ENCODE measurements at regions not wholly inside any gene's neighbourhood (a gene's known extent, or its start where the extent isn't known, plus 50 kb on each side); places are given as distances from the start of the nearest gene placed in this dataset.
"Not testable (repeated sequence)": the region's sequence is repeated elsewhere in the genome, so short reads cannot be mapped to it uniquely, and the experiment has no call there.

- not testable (repeated sequence) for H3K36me3 Mint-ChIP-seq (ENCODE audit: low read depth); H3K27ac Mint-ChIP-seq; H3K27me3 Mint-ChIP-seq; H3K4me1 Mint-ChIP-seq; ATAC-seq (replicated peaks); H3K4me3 Mint-ChIP-seq; H3K9me3 Mint-ChIP-seq
Measured at GRCh38 chr16:21370791-21371190, 92.7 kb upstream of the CRYM start.

- H3K27ac Mint-ChIP-seq; H3K4me1 Mint-ChIP-seq; H3K27me3 Mint-ChIP-seq; ATAC-seq (replicated peaks); H3K9me3 Mint-ChIP-seq; H3K36me3 Mint-ChIP-seq (ENCODE audit: low read depth); H3K4me3 Mint-ChIP-seq: not testable (repeated sequence)
Measured at GRCh38 chr16:21368973-21369942, 91.2 kb upstream of the CRYM start.

DNA sequence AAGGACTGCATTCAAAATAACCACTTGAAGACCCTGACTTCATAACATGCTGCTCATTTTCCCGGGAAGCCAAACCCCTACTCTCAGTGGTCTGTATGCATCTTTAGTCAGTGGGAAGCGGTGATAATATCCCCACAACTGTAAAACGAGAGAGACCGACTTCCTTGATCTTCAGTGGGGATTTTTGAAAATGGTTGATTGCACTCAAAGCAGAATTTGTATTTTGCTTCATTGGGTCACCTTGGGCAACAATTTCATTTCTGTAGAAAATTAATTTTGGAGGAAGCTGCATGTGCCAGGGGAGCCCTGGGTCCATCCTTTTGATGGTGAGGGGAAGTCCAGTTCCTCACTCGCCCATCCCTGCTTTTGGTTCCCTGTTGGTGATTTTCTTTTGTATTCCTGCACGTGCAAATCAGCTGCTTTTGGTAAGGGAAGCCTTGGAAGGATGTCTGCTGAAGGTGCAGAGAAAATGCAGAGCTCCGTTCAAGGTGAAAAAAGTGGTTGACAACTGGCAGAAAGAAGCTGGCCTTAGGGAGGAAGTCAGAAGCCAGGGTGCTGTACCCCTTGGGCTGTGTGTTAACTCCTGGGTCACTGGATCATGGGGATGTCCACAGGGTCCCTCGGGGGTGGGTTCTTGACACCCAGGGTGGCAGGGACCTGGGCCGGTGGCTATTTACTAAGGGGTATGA is 89.8 kb upstream of the CRYM start:
- H3K27ac Mint-ChIP-seq; H3K4me1 Mint-ChIP-seq; H3K27me3 Mint-ChIP-seq; H3K9me3 Mint-ChIP-seq; H3K4me3 Mint-ChIP-seq; ATAC-seq (replicated peaks); H3K36me3 Mint-ChIP-seq (ENCODE audit: low read depth): not testable (repeated sequence)

DNA sequence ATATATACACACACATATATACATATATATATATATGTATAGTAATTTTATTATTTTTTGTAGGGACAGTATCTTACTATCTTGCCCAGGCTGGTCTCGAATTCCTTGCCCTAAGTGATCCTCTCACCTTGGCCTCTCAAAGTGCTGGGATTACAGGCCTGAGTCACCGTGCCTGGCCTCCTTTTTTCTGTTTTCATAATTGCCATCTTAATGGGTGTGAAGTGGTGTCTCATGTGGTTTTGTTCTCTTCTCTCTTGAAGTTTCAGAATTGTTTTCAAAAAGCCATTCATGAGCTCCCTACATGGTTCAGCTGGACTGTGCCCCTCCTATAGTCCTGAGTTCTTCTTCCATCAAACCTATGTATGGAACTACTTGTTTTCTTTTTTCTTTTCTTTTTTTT is 88.9 kb upstream of the CRYM start:
- ATAC-seq (replicated peaks) = peak; percentile 74
- not testable (repeated sequence) for H3K27ac Mint-ChIP-seq; H3K4me3 Mint-ChIP-seq; H3K4me1 Mint-ChIP-seq; H3K36me3 Mint-ChIP-seq (ENCODE audit: low read depth); H3K9me3 Mint-ChIP-seq
- peaks cover 12% of the 10 kb centered on the region for H3K27me3 Mint-ChIP-seq

DNA sequence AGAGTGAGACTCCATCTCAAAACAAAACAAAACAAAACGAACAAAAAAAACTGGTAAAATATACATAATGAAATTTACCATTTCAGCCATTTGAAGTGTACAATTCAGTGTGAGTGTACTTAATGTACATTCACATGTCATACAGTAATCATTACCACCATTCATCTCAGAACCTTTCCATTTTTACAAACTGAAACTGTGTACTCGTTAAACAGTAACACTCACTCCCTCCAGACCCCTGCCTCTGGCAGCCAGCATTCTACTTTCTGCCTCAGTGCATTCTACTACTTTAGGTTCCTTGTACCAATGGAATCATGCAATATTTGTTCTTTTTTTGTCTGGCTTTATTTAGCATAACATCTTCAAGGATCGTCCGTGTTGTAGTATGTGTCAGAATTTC is 87.5 kb upstream of the CRYM start:
- peaks cover 12% of the 10 kb centered on the region for H3K27me3 Mint-ChIP-seq
- ATAC-seq (replicated peaks); H3K27ac Mint-ChIP-seq; H3K4me3 Mint-ChIP-seq; H3K36me3 Mint-ChIP-seq (ENCODE audit: low read depth); H3K9me3 Mint-ChIP-seq; H3K4me1 Mint-ChIP-seq: not testable (repeated sequence)

- H3K4me1 Mint-ChIP-seq; ATAC-seq (replicated peaks); H3K9me3 Mint-ChIP-seq; H3K27ac Mint-ChIP-seq; H3K4me3 Mint-ChIP-seq; H3K36me3 Mint-ChIP-seq (ENCODE audit: low read depth): not testable (repeated sequence)
- peaks cover 12% of the 10 kb centered on the region for H3K27me3 Mint-ChIP-seq
Measured at GRCh38 chr16:21363550-21364223, 85.6 kb upstream of the CRYM start.

DNA sequence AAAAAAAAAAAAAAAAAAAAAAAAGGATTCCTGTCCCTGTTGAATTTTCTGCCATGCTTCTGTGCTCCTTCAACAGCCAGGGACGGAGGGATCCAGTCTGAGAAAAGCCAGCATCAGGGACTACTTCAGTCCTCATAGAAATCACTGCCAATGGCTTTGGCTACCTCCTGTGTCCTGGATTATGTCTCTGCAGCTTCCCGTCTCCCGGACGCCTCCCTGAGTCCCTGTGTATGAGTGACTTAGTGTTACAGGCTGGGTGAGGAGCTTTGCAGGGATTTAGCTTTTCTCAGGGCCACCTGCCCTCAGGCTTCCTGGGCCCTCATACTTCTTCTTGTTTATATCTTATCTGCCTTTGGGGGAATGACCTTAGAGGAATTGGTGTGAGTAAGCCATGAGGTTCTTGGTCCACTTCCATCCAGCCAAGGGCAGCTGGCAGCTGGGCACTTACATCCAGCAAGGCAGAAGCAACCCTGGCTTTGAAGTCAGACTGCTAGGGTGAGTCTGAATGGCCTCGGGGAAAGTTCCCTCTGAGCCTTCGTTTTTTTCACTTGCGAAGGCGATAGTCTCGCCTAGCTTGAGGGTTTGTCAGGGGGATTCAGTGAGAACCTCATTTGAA is 83.6 kb upstream of the CRYM start:
- not testable (repeated sequence) for H3K36me3 Mint-ChIP-seq (ENCODE audit: low read depth); H3K27ac Mint-ChIP-seq; H3K9me3 Mint-ChIP-seq; H3K4me3 Mint-ChIP-seq; H3K4me1 Mint-ChIP-seq; ATAC-seq (replicated peaks)
- peaks cover 12% of the 10 kb centered on the region for H3K27me3 Mint-ChIP-seq

DNA sequence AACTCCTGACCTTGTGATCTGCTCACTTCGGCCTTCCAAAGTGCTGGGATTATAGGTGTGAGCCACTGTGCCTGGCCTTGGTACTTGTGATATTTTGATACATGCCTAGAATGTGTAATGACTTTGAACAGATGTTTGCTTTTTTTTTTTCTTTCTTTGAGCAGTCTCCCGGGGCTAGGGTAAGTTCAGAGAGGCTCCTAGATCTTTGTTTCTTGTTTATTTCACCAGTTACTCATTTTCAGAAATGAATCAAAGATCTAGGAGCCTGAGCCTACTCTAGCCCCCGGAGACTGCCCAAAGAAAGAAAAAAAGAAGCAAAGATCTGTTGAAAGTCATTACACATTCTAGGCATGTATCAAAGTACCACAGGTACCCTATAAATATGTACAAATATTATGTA is 83.0 kb upstream of the CRYM start:
- H3K4me3 Mint-ChIP-seq; H3K27ac Mint-ChIP-seq; H3K36me3 Mint-ChIP-seq (ENCODE audit: low read depth); H3K4me1 Mint-ChIP-seq; H3K9me3 Mint-ChIP-seq; ATAC-seq (replicated peaks): not testable (repeated sequence)
- H3K27me3 Mint-ChIP-seq = peaks cover 17% of the 10 kb centered on the region

DNA sequence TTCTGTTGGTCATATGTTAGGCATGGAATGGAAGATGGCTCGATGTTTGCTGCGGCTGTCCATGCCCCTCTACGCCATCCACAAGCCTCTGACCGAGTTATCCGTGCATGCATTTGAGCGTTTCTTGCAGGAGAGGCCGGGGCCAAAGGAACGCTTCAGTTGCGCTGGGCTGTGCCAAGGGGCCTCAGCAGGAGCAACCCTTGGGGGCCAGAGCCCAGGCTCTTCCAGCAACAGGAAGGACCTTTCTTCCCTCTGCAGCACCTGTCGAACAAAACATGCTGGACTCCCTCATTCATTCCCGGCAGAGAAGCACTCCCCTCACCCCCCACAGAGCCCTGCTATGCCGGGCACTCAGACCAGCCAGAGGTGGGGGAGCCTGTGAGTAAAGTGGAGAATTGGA is 81.4 kb upstream of the CRYM start:
- peak; percentile 18 for ATAC-seq (replicated peaks)
- not testable (repeated sequence) for H3K9me3 Mint-ChIP-seq; H3K4me1 Mint-ChIP-seq; H3K4me3 Mint-ChIP-seq; H3K36me3 Mint-ChIP-seq (ENCODE audit: low read depth); H3K27ac Mint-ChIP-seq
- peaks cover 22% of the 10 kb centered on the region for H3K27me3 Mint-ChIP-seq

- not testable (repeated sequence) for H3K9me3 Mint-ChIP-seq; H3K36me3 Mint-ChIP-seq (ENCODE audit: low read depth); ATAC-seq (replicated peaks); H3K27ac Mint-ChIP-seq; H3K4me3 Mint-ChIP-seq; H3K4me1 Mint-ChIP-seq
- H3K27me3 Mint-ChIP-seq = peaks cover 14% of the 10 kb centered on the region
Measured at GRCh38 chr16:21358261-21358795, 80.2 kb upstream of the CRYM start.

DNA sequence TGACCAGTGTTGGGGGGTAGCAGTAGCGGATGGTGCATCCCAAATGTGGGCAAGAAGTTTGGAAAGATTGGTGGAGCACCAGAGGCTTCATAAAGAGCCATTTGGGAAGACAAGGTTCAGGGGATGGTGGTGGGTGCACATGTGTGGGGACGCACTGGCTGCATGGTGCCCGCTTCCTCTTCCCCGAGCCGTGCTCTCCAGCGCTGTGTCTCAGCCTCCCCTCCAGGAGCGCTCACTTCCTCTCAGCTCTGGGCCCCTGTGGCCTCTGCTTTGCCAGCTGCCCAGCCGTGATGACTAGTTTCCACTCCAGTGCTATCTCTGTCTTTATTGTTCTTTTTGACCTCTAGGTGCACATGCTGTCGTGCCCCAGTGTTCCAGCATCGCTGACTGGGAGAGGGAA is 78.2 kb upstream of the CRYM start:
- H3K36me3 Mint-ChIP-seq (ENCODE audit: low read depth); H3K4me1 Mint-ChIP-seq; ATAC-seq (replicated peaks); H3K9me3 Mint-ChIP-seq; H3K4me3 Mint-ChIP-seq; H3K27ac Mint-ChIP-seq: not testable (repeated sequence)
- peaks cover 10% of the 10 kb centered on the region for H3K27me3 Mint-ChIP-seq

DNA sequence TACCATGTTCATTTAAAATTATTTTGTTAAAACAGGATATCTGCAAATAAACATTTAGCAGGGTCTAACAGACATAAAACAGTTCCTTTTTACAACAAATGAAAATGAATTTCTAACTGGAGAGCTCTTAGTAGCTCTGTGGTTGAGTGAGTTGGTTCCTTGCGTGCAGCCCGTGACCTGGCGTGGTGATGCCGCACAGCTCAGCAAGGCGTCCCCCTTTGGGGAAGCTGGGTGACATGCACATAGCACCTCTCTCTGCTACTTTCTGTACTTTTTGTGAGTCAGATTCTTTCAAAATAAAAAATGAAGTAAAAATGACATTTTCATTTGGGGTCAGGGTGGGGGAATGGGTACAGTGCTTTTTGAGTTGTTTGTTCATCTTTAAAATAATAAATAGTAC is 73.3 kb upstream of the CRYM start:
- not testable (repeated sequence) for H3K4me3 Mint-ChIP-seq; ATAC-seq (replicated peaks); H3K27me3 Mint-ChIP-seq; H3K4me1 Mint-ChIP-seq; H3K27ac Mint-ChIP-seq; H3K9me3 Mint-ChIP-seq; H3K36me3 Mint-ChIP-seq (ENCODE audit: low read depth)

GRCh38 chr16:21350851-21351250 is 72.8 kb upstream of the CRYM start:
- H3K4me3 Mint-ChIP-seq; H3K9me3 Mint-ChIP-seq; H3K36me3 Mint-ChIP-seq (ENCODE audit: low read depth); H3K4me1 Mint-ChIP-seq; H3K27me3 Mint-ChIP-seq; ATAC-seq (replicated peaks); H3K27ac Mint-ChIP-seq: not testable (repeated sequence)

DNA sequence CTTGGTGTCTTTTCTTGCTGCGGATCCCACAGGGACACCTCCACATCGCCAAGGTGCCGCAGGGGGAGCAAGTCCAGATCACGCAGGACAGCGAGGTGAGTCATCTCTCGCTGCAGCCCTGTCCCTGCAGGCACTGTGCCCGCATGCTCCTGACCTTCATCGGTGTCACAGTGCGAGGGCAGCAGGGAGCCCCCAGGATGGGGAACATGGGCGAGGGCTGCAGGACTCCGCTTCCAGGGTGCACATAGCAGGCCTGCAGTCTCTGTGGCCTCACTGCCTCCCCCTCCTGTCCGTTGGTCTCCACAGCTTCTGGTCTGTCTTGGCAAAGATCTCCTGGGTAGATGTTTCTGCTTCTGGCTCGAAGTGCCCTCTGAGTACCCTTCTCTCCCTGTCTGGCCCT is 71.2 kb upstream of the CRYM start:
- not testable (repeated sequence) for H3K27ac Mint-ChIP-seq; H3K27me3 Mint-ChIP-seq; ATAC-seq (replicated peaks); H3K9me3 Mint-ChIP-seq; H3K36me3 Mint-ChIP-seq (ENCODE audit: low read depth); H3K4me1 Mint-ChIP-seq; H3K4me3 Mint-ChIP-seq

Measured in activated T-helper 17 cell treated with anti-CD3 and anti-CD28 coated beads, Interleukin-2, amount 50 U/mL, for 72 hours (primary cell).